ENCODE measurements at regions not wholly inside any gene's neighbourhood (a gene's known extent, or its start where the extent isn't known, plus 50 kb on each side); places are given as distances from the start of the nearest gene placed in this dataset.

DNA sequence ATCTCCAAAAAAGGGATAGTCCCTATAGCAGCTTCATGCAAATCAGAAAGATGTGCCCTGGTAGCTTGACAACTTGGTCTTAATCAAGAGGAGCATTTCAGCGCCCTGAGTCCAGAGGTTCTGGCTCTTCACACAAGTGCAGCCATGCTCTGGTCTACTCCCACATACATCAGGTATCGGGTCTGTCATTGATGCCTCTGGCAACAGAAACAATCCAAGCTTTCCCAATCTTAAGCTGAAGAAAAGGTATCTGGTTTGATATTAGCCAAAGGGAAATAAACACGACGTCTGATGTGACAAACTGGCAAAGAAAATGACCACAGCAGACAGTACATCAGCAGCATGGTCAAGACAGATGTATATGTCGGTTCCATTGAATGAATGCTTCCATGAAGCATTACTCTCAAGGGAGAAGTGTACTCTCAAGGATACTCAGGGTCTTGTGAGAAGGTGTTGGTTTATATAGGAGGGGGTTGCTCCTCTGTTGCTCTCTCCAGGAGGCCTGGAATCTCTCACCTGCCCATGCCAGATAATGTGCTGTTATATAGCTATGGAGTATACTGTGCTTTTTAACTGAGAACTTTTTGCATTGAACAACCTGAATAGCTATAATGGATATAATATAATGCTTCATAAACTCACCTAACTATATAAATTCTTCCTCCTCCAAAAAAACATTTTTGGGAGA is 879.6 kb upstream of the PCDH10 start:
- TF ChIP-seq CTCF (IDR thresholded peaks at IDR 0.05; ENCODE audit: low read depth, low read length) (no peak), POLR2A (IDR thresholded peaks at IDR 0.05; ENCODE audit: extremely low read depth, insufficient read length) (no peak), MYC (IDR thresholded peaks at IDR 0.05; ENCODE audit: low read depth, low read length) (no peak), MAX (IDR thresholded peaks at IDR 0.05; ENCODE audit: low read depth, low read length) (no peak)
- H3K4me3 ChIP-seq (ENCODE audit: low read depth, low read length) = no peak overlapping the region
- no peak for DNase-seq (ENCODE audit: low read depth)

DNA sequence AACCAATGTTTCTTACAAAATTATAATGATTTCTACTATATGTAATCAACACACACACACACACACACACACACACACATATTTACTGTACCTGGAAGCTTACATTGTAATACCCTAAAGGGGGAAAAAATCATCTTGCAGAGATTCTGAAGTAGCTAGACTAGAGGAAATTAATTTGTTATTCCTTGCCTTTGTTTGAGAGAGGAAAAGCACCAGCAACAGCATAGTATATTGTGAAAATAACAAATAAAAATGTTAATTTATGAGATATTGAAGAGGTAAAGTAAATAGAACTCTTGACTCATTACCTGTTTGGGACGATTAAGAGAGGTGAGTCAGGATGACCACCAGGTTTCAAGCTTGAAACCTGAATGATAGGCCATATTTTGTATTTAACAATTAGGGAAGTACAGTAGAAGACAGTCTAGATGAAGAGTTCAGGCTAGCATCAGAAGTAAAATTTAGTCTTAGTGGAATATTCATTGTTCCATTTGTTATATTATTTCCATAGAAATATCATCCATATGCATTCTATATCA is 873.4 kb upstream of the PCDH10 start:
- TF ChIP-seq MYC (IDR thresholded peaks at IDR 0.05; ENCODE audit: low read depth, low read length) = no peak
- TF ChIP-seq CTCF (IDR thresholded peaks at IDR 0.05; ENCODE audit: low read depth, low read length) = no peak
- no peak for TF ChIP-seq POLR2A (IDR thresholded peaks at IDR 0.05; ENCODE audit: extremely low read depth, insufficient read length)
- TF ChIP-seq MAX (IDR thresholded peaks at IDR 0.05; ENCODE audit: low read depth, low read length) = no peak
- no peak for DNase-seq (ENCODE audit: low read depth)
- H3K4me3 ChIP-seq (ENCODE audit: low read depth, low read length) = no peak overlapping the region

- H3K4me3 ChIP-seq (ENCODE audit: low read depth, low read length) = no peak overlapping the region
- DNase-seq (ENCODE audit: low read depth) = no peak
- no peak for TF ChIP-seq CTCF (IDR thresholded peaks at IDR 0.05; ENCODE audit: low read depth, low read length)
- TF ChIP-seq POLR2A (IDR thresholded peaks at IDR 0.05; ENCODE audit: extremely low read depth, insufficient read length) = no peak
- TF ChIP-seq MAX (IDR thresholded peaks at IDR 0.05; ENCODE audit: low read depth, low read length) = no peak
- TF ChIP-seq MYC (IDR thresholded peaks at IDR 0.05; ENCODE audit: low read depth, low read length) = no peak
Observed at GRCh38 chr4:132276185-132276584, 872.9 kb upstream of the PCDH10 start.

- no peak for DNase-seq (ENCODE audit: low read depth)
- H3K4me3 ChIP-seq (ENCODE audit: low read depth, low read length) = no peak overlapping the region
- TF ChIP-seq POLR2A (IDR thresholded peaks at IDR 0.05; ENCODE audit: extremely low read depth, insufficient read length) = no peak
- no peak for TF ChIP-seq MYC (IDR thresholded peaks at IDR 0.05; ENCODE audit: low read depth, low read length)
- no peak for TF ChIP-seq CTCF (IDR thresholded peaks at IDR 0.05; ENCODE audit: low read depth, low read length)
- no peak for TF ChIP-seq MAX (IDR thresholded peaks at IDR 0.05; ENCODE audit: low read depth, low read length)
Observed at GRCh38 chr4:132276989-132277388, 872.1 kb upstream of the PCDH10 start.

- no peak for DNase-seq (ENCODE audit: low read depth)
- no peak overlapping the region for H3K4me3 ChIP-seq (ENCODE audit: low read depth, low read length)
- TF ChIP-seq POLR2A (IDR thresholded peaks at IDR 0.05; ENCODE audit: extremely low read depth, insufficient read length) (no peak), MYC (IDR thresholded peaks at IDR 0.05; ENCODE audit: low read depth, low read length) (no peak), MAX (IDR thresholded peaks at IDR 0.05; ENCODE audit: low read depth, low read length) (no peak), CTCF (IDR thresholded peaks at IDR 0.05; ENCODE audit: low read depth, low read length) (no peak)
Observed at GRCh38 chr4:132281733-132282132, 867.4 kb upstream of the PCDH10 start.
